ENCODE measurements at regions not wholly inside any gene's neighbourhood (a gene's known extent, or its start where the extent isn't known, plus 50 kb on each side); places are given as distances from the start of the nearest gene placed in this dataset.

- DNase-seq, result no peak
These were observed 86.0 kb upstream of the C1QTNF7 start for GRCh38 chr4:15341733-15342300.

- DNase-seq, result no peak
These were observed 84.8 kb upstream of the C1QTNF7 start for GRCh38 chr4:15343000-15343399.

GRCh38 chr4:15343581-15343980 is 84.3 kb upstream of the C1QTNF7 start:
- DNase-seq, result no peak

- no peak for DNase-seq
These were observed 83.8 kb upstream of the C1QTNF7 start for GRCh38 chr4:15344041-15344440.

- DNase-seq, result no peak
These were observed 82.7 kb upstream of the C1QTNF7 start for GRCh38 chr4:15345134-15345533.

- DNase-seq, result no peak
These were observed 79.6 kb upstream of the C1QTNF7 start for GRCh38 chr4:15348236-15348635.

- no peak for DNase-seq
These were observed 79.1 kb upstream of the C1QTNF7 start for GRCh38 chr4:15348695-15349094.

GRCh38 chr4:15349531-15349935 is 78.3 kb upstream of the C1QTNF7 start:
- no peak for DNase-seq

- DNase-seq, result no peak
These were observed 77.9 kb upstream of the C1QTNF7 start for GRCh38 chr4:15349965-15350364.

- no peak for DNase-seq
These were observed 75.3 kb upstream of the C1QTNF7 start for GRCh38 chr4:15352524-15352923.

- no peak for DNase-seq
These were observed 74.6 kb upstream of the C1QTNF7 start for GRCh38 chr4:15353207-15353606.

- DNase-seq, result no peak
These were observed 73.2 kb upstream of the C1QTNF7 start for GRCh38 chr4:15354371-15355297.

GRCh38 chr4:15361529-15361928 is 66.3 kb upstream of the C1QTNF7 start:
- DNase-seq, result no peak

GRCh38 chr4:15362541-15362940 is 65.3 kb upstream of the C1QTNF7 start:
- DNase-seq, result no peak

- no peak for DNase-seq
These were observed 63.6 kb upstream of the C1QTNF7 start for GRCh38 chr4:15364183-15364582.

- no peak for DNase-seq
These were observed 62.2 kb upstream of the C1QTNF7 start for GRCh38 chr4:15365641-15366040.

GRCh38 chr4:15366721-15367120 is 61.1 kb upstream of the C1QTNF7 start:
- no peak for DNase-seq

- no peak for DNase-seq
These were observed 59.0 kb upstream of the C1QTNF7 start for GRCh38 chr4:15368856-15369255.

GRCh38 chr4:15370296-15370695 is 57.5 kb upstream of the C1QTNF7 start:
- no peak for DNase-seq

GRCh38 chr4:15373363-15373762 is 54.5 kb upstream of the C1QTNF7 start:
- DNase-seq, result no peak

GRCh38 chr4:15374656-15375055 is 53.2 kb upstream of the C1QTNF7 start:
- no peak for DNase-seq

GRCh38 chr4:15375667-15376066 is 52.2 kb upstream of the C1QTNF7 start:
- DNase-seq, result no peak

GRCh38 chr4:15376145-15376544 is 51.7 kb upstream of the C1QTNF7 start:
- DNase-seq, result no peak

GRCh38 chr4:15376594-15376993 is 51.2 kb upstream of the C1QTNF7 start:
- no peak for DNase-seq
